H1 (cell line): ENCODE measurements at regions not wholly inside any gene's neighbourhood (a gene's known extent, or its start where the extent isn't known, plus 50 kb on each side); places are given as distances from the start of the nearest gene placed in this dataset.

Source experiments
- CEBPB ChIP-seq: IDR thresholded peaks from 2 replicates; pipeline ENCODE4 v1.6.1; 2012; ENCODE audit warnings: low read depth, low read length
- CHD2 ChIP-seq: IDR thresholded peaks from 2 replicates; pipeline ENCODE4 v1.6.1; 2012; ENCODE audit warnings: low read length, improper control_type of control experiment
- CTCF ChIP-seq, 3 experiments: IDR thresholded peaks; 1 replicate in 2 of 3; 2 replicates in 1 of 3; pipeline versions ENCODE4 v1.5.1 to v1.6.1; 2011; ENCODE audit warnings: low read length in 3 of 3, mild to moderate bottlenecking in 3 of 3, inconsistent platforms in 2 of 3, low read depth in 1 of 3, moderate library complexity in 1 of 3; ENCODE audit not compliant: insufficient read depth in 1 of 3; ENCODE audit errors: control extremely low read depth in 1 of 3
- EGR1 ChIP-seq: IDR thresholded peaks from 2 replicates; pipeline ENCODE4 v1.6.1; 2011; ENCODE audit warnings: low read depth, low read length, borderline replicate concordance
- EP300 ChIP-seq, 2 experiments: IDR thresholded peaks; 1 replicate in 1 of 2; 2 replicates in 1 of 2; pipeline ENCODE4 v1.6.1; 2011 to 2012; ENCODE audit warnings: low read depth in 2 of 2, low read length in 2 of 2, mild to moderate bottlenecking in 2 of 2, borderline replicate concordance in 1 of 2, inconsistent platforms in 1 of 2, moderate library complexity in 1 of 2
- EZH2 ChIP-seq: fragments of 200-600 bp; sonication (generic); IDR thresholded peaks from 2 replicates; pipeline ENCODE4 v1.7.1; 2012; ENCODE audit warnings: low read depth, mild to moderate bottlenecking, moderate library complexity, low read length, inconsistent platforms; ENCODE audit not compliant: severe bottlenecking
- JUND ChIP-seq: IDR thresholded peaks from 2 replicates; pipeline ENCODE4 v1.6.1; 2011; ENCODE audit warnings: mild to moderate bottlenecking, improper control_type of control experiment, low read length
- MAX ChIP-seq: IDR thresholded peaks from 2 replicates; pipeline ENCODE4 v1.6.1; 2012; ENCODE audit warnings: inconsistent platforms
- POLR2A ChIP-seq, 2 experiments: IDR thresholded peaks; 1 replicate in 1 of 2; 2 replicates in 1 of 2; pipeline ENCODE4 v1.6.1; 2011; ENCODE audit warnings: low read depth in 2 of 2, low read length in 2 of 2, mild to moderate bottlenecking in 2 of 2; ENCODE audit errors: control extremely low read depth in 1 of 2

GRCh38 chr1:221366495-221367110, 375.3 kb downstream of the DUSP10 start:
- TF ChIP-seq CHD2, result no peak
- TF ChIP-seq CTCF (IDR thresholded peaks at IDR 0.05; ENCODE audit: control extremely low read depth in 1 of 3, insufficient read depth in 1 of 3, low read depth in 1 of 3, low read length in 3 of 3), result no peak
- no peak for TF ChIP-seq POLR2A (IDR thresholded peaks at IDR 0.05; ENCODE audit: control extremely low read depth in 1 of 2, low read depth in 2 of 2, low read length in 2 of 2)
- no peak for TF ChIP-seq EZH2
- TF ChIP-seq MAX, result no peak
- TF ChIP-seq EP300 (IDR thresholded peaks at IDR 0.05; ENCODE audit: borderline replicate concordance in 1 of 2, low read depth in 2 of 2, low read length in 2 of 2), result no peak
- TF ChIP-seq EGR1, result no peak
- TF ChIP-seq CEBPB, result no peak
- TF ChIP-seq JUND, result no peak
